ENCODE measurements at regions not wholly inside any gene's neighbourhood (a gene's known extent, or its start where the extent isn't known, plus 50 kb on each side); places are given as distances from the start of the nearest gene placed in this dataset.

GRCh38 chr5:54753753-54754152 is 231.6 kb downstream of the ESM1 start:
- no peak for TF ChIP-seq POLR2AphosphoS5 (IDR thresholded peaks at IDR 0.05)
- TF ChIP-seq CTCF (IDR thresholded peaks at IDR 0.05) = no peak
- TF ChIP-seq POLR2A (IDR thresholded peaks at IDR 0.05) = no peak
- TF ChIP-seq EP300 (IDR thresholded peaks at IDR 0.05) = no peak

Measured in stomach (tissue), 4 donors.